NB4 (cell line): ENCODE measurements at regions not wholly inside any gene's neighbourhood (a gene's known extent, or its start where the extent isn't known, plus 50 kb on each side); places are given as distances from the start of the nearest gene placed in this dataset.

ENCODE experiments used
- DNase-seq: peaks from one replicate; pipeline ENCODE4 v3.0.0; 2010; ENCODE audit warnings: low read depth
- H3K4me3 ChIP-seq: one replicate; pipeline ENCODE4 v1.5.1; 2011; ENCODE audit warnings: mild to moderate bottlenecking, low read depth, low read length, moderate library complexity
- MYC ChIP-seq: IDR thresholded peaks from 2 replicates; pipeline ENCODE4 v1.6.1; 2011; ENCODE audit warnings: low read depth, low read length
- POLR2A ChIP-seq: IDR thresholded peaks from 2 replicates; pipeline ENCODE4 v1.6.1; 2011; ENCODE audit warnings: mild to moderate bottlenecking; ENCODE audit not compliant: insufficient read length; ENCODE audit errors: extremely low read depth
- TF ChIP-seq, protein P1 (sequence below): IDR thresholded peaks from one replicate; pipeline ENCODE4 v1.5.1; 2012; ENCODE audit warnings: low read depth, low read length
- TF ChIP-seq, protein P2 (sequence below): IDR thresholded peaks from 2 replicates; pipeline ENCODE4 v1.6.1; 2011; ENCODE audit warnings: low read depth, low read length

DNA sequence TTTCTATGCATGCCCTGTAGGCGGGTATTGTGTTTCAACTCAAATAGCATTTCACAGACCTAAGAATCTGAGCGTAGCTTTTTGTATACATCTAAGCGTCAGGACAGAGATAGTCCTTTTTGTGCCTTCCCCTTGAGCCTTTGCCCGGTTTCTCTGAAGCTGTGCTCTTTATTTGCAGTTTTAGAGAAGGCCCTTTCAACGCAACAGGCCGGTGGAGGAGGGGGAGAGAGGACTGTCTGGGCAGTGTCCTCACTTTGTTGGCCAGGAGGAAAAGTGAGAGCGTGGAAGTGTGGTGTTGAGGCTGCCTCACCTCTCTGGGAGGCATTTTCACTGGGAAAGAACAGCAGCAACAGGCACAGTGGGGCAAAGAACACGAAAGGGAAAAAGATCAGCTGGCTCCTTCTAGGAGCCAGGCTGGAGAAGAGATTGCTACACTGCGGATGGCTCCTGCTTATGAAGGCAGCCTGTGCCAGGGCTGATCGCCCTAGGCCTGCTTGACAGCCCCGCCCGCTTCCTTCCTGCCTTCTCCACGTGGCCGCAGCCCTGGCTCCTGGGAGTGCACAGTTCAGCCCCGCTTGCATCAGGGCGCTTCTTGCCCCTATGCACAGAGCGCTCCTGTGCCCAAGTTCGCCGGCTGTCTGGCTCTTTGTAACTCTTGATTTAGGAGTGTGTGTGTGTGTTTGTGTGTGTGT lies 195.6 kb upstream of the POU3F3 start:
- no peak overlapping the region for H3K4me3 ChIP-seq
- TF ChIP-seq, protein P1, sequence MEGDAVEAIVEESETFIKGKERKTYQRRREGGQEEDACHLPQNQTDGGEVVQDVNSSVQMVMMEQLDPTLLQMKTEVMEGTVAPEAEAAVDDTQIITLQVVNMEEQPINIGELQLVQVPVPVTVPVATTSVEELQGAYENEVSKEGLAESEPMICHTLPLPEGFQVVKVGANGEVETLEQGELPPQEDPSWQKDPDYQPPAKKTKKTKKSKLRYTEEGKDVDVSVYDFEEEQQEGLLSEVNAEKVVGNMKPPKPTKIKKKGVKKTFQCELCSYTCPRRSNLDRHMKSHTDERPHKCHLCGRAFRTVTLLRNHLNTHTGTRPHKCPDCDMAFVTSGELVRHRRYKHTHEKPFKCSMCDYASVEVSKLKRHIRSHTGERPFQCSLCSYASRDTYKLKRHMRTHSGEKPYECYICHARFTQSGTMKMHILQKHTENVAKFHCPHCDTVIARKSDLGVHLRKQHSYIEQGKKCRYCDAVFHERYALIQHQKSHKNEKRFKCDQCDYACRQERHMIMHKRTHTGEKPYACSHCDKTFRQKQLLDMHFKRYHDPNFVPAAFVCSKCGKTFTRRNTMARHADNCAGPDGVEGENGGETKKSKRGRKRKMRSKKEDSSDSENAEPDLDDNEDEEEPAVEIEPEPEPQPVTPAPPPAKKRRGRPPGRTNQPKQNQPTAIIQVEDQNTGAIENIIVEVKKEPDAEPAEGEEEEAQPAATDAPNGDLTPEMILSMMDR, result no peak
- TF ChIP-seq, protein P2, sequence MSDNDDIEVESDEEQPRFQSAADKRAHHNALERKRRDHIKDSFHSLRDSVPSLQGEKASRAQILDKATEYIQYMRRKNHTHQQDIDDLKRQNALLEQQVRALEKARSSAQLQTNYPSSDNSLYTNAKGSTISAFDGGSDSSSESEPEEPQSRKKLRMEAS, result peak; percentile 60
- DNase-seq, result peak; percentile 23

- DNase-seq, result no peak
Measured at GRCh38 chr2:104658904-104659591, 194.9 kb upstream of the POU3F3 start.

GRCh38 chr2:104660991-104661390 lies 192.9 kb upstream of the POU3F3 start:
- TF ChIP-seq, protein P2, result no peak
- no peak for TF ChIP-seq MYC
- TF ChIP-seq, protein P1, result no peak
- no peak for TF ChIP-seq POLR2A
- no peak overlapping the region for H3K4me3 ChIP-seq
- no peak for DNase-seq

More at GRCh38 chr2:104658904-104659591, 194.9 kb upstream of the POU3F3 start:
- H3K4me3 ChIP-seq, result no peak overlapping the region
- TF ChIP-seq, protein P1, result no peak
- TF ChIP-seq, protein P2, result no peak
- TF ChIP-seq POLR2A, result no peak
- TF ChIP-seq MYC, result no peak

GRCh38 chr2:104664672-104665071 lies 189.2 kb upstream of the POU3F3 start:
- TF ChIP-seq, protein P1, result no peak
- TF ChIP-seq POLR2A (no peak), MYC (no peak)
- TF ChIP-seq, protein P2, result no peak
- no peak overlapping the region for H3K4me3 ChIP-seq
- no peak for DNase-seq

- DNase-seq, result no peak
- no peak overlapping the region for H3K4me3 ChIP-seq
- no peak for TF ChIP-seq MYC
- TF ChIP-seq, protein P1, result no peak
- TF ChIP-seq, protein P2, result no peak
Measured at GRCh38 chr2:104668631-104669030, 185.3 kb upstream of the POU3F3 start.
